HFFc6 (cell line): ENCODE measurements at regions not wholly inside any gene's neighbourhood (a gene's known extent, or its start where the extent isn't known, plus 50 kb on each side); places are given as distances from the start of the nearest gene placed in this dataset.

ENCODE experiments used
- DNase-seq: peaks from one replicate; pipeline ENCODE4 v3.0.0-alpha.2; 2018
- H3K27ac Mint-ChIP-seq: 2 replicates; pipeline ENCODE4 v1.8.0; 2020; ENCODE audit warnings: mild to moderate bottlenecking, mixed read lengths
- H3K27me3 Mint-ChIP-seq: 2 replicates; pipeline ENCODE4 v1.8.0; 2021; ENCODE audit warnings: mild to moderate bottlenecking, moderate library complexity, mixed read lengths; ENCODE audit not compliant: insufficient read depth
- H3K36me3 Mint-ChIP-seq: 2 replicates; pipeline ENCODE4 v1.8.0; 2021; ENCODE audit warnings: low read depth, mixed read lengths
- H3K4me1 Mint-ChIP-seq: 2 replicates; pipeline ENCODE4 v1.8.0; 2020; ENCODE audit warnings: low read depth, mixed read lengths
- H3K4me3 Mint-ChIP-seq: 2 replicates; pipeline ENCODE4 v1.8.0; 2020; ENCODE audit warnings: mild to moderate bottlenecking, moderate library complexity, mixed read lengths
- H3K9me3 Mint-ChIP-seq: 2 replicates; pipeline ENCODE4 v1.8.0; 2020; ENCODE audit warnings: mild to moderate bottlenecking, mixed read lengths
- TF ChIP-seq, protein P1 (sequence below): fragments of 200-600 bp; sonication (generic); IDR thresholded peaks from 2 replicates; pipeline ENCODE4 v1.5.0; 2021; ENCODE audit warnings: antibody characterized with exemption, mild to moderate bottlenecking

DNA sequence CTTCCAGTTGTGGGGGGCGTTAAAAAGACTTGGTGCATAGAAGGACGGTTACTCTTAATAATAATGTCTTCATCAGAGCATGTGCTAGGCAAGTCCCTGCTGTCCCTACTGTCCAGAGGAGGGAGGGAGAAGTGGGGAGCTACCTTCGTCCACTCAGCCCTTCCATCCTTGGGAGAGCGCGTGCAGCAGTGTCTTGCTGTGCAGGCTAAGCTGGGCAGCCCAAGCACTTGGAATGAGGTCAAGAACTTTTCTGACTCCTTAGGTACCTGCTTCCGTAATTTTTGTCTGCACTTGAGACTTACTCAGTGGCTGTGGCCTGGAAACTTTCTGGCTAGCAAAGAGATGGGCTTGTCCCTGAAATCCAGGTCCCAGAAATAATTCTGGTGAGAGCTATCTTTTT lies 265.9 kb upstream of the SORCS1 start:
- Mint-ChIP-seq H3K4me1 (no peaks in the 10 kb centered on the region), H3K36me3 (0 out of 2 replicates have a peak, but pooled peaks cover 4% of the 10 kb centered on the region), H3K9me3 (peaks cover 41% of the 10 kb centered on the region), H3K27me3 (no peaks in the 10 kb centered on the region), H3K27ac (no peak overlapping the region), H3K4me3 (no peak overlapping the region)
- no peak for DNase-seq
- TF ChIP-seq, protein P1, sequence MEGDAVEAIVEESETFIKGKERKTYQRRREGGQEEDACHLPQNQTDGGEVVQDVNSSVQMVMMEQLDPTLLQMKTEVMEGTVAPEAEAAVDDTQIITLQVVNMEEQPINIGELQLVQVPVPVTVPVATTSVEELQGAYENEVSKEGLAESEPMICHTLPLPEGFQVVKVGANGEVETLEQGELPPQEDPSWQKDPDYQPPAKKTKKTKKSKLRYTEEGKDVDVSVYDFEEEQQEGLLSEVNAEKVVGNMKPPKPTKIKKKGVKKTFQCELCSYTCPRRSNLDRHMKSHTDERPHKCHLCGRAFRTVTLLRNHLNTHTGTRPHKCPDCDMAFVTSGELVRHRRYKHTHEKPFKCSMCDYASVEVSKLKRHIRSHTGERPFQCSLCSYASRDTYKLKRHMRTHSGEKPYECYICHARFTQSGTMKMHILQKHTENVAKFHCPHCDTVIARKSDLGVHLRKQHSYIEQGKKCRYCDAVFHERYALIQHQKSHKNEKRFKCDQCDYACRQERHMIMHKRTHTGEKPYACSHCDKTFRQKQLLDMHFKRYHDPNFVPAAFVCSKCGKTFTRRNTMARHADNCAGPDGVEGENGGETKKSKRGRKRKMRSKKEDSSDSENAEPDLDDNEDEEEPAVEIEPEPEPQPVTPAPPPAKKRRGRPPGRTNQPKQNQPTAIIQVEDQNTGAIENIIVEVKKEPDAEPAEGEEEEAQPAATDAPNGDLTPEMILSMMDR, result no peak

- Mint-ChIP-seq H3K27me3 (no peaks in the 10 kb centered on the region), H3K4me1 (no peaks in the 10 kb centered on the region), H3K36me3 (0 out of 2 replicates have a peak, but pooled peaks cover 4% of the 10 kb centered on the region), H3K4me3 (no peak overlapping the region), H3K9me3 (peaks cover 44% of the 10 kb centered on the region), H3K27ac (no peak overlapping the region)
- TF ChIP-seq, protein P1, result no peak
- DNase-seq, result no peak
These were observed 262.5 kb upstream of the SORCS1 start for GRCh38 chr10:107427016-107427415.

- H3K27ac Mint-ChIP-seq, result no peak overlapping the region
- no peak for DNase-seq
- H3K36me3 Mint-ChIP-seq, result 0 out of 2 replicates have a peak, but pooled peaks cover 4% of the 10 kb centered on the region
- peaks cover 52% of the 10 kb centered on the region for H3K9me3 Mint-ChIP-seq
- H3K4me3 Mint-ChIP-seq, result no peak overlapping the region
- H3K27me3 Mint-ChIP-seq, result no peaks in the 10 kb centered on the region
- H3K4me1 Mint-ChIP-seq, result no peaks in the 10 kb centered on the region
- TF ChIP-seq, protein P1, result no peak
These were observed 261.5 kb upstream of the SORCS1 start for GRCh38 chr10:107425931-107426553.

DNA sequence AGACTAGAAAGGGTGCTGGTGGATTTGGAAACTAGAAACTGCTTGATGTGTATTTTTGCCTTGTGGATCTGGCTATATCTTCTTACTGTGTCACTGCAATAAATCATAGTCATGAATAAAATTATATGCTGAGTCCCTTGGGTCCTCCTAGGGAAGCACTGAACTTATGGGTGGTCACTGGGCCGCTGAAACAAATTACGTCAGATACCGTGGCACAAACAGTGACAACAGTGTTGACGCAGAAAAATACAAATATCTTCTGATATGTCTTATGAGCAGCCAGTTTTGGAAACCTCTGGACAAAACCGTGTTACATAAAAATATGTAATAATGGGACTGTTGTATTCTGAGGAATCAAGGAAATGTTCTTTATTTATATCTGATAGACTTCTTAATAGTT lies 260.1 kb upstream of the SORCS1 start:
- TF ChIP-seq, protein P1, result no peak
- no peak for DNase-seq
- H3K4me1 Mint-ChIP-seq, result no peaks in the 10 kb centered on the region
- no peak overlapping the region for H3K27ac Mint-ChIP-seq
- H3K27me3 Mint-ChIP-seq, result no peaks in the 10 kb centered on the region
- H3K36me3 Mint-ChIP-seq, result 0 out of 2 replicates have a peak, but pooled peaks cover 4% of the 10 kb centered on the region
- peaks cover 48% of the 10 kb centered on the region for H3K9me3 Mint-ChIP-seq
- H3K4me3 Mint-ChIP-seq, result no peak overlapping the region

DNA sequence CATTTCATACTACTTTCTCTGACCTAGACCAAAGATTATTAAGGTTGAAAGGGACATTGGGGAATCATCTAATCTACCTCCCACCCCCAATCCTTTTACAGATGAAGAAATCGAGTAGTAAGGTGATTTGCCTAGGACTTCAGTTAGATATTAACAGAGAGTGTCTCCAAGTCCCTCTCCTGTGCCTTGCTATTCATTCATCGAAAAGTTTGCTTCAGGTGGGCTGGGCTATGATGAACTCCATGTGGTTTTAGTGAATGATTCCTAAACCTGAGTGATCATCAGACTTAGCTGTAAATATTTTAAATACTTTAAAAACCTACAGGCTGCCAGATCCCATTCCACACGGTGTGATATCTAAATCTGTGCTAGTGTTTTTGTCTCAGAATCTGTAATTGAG lies 259.4 kb upstream of the SORCS1 start:
- TF ChIP-seq, protein P1, result no peak
- H3K4me1 Mint-ChIP-seq, result no peaks in the 10 kb centered on the region
- 0 out of 2 replicates have a peak, but pooled peaks cover 4% of the 10 kb centered on the region for H3K36me3 Mint-ChIP-seq
- no peaks in the 10 kb centered on the region for H3K27me3 Mint-ChIP-seq
- no peak overlapping the region for H3K4me3 Mint-ChIP-seq
- no peak overlapping the region for H3K27ac Mint-ChIP-seq
- H3K9me3 Mint-ChIP-seq, result peaks cover 41% of the 10 kb centered on the region
- no peak for DNase-seq
